ENCODE measurements at regions not wholly inside any gene's neighbourhood (a gene's known extent, or its start where the extent isn't known, plus 50 kb on each side); places are given as distances from the start of the nearest gene placed in this dataset.

DNA sequence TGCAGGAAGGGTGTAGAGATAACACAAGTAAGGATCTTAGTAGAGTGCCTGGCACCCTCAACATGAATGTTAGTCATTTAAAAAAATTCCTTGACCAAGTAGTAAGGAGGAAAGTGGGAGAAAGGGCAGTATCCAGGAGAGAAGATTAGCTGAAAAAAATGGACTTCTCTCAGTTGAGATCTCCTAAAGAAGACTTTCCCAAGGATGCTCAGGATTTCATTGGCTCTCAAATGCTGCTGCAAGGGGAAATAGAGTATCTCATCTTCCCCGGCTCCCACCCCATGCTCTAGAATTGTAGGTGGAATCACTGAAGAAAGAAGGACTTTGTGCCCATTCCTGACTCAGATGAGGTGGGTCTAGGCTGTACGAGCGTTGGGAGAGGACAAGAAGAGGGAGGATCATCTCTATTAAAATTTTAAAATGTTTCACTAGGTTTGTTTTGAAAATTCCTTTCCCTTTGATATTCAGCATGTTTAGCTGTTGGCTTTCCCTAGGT, 231.1 kb downstream of the MYCN start:
- no peak for DNase-seq (ENCODE audit: low read depth in 3 of 3)

DNA sequence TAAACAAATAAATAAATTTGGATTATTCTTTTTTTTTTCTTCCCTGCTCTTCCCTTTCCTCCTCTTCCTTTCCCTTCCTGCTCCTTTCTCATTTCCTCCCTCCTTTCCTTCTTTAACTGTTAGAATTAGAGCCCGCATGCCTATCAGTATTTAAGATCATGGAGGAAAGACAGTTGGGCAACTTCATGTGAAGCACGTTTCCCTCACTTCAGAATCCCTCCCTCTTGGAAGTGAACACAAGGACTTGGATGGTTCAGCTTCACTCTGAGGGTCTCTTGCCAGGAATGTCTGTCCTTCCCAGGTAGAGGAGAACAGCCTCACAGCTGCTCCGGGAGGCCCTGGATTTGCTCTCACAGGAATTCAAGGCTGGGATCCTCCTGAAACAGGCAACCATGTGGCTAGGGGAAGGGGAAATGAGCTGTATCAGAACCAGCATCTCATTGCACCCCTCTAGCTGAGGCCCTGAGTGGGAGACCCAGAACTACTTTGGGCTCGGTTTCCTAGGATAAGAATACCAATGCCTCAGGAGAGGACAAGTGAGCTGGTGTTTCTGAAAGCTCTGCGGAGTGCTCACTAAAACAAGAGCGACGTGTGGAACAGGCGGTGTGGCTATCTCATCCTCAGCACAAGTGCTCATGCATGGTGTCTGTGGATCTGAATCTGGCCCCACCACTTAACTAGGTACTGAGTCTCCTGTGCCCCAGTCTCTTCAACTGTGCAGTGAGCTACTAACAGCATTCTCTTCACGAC, 230.5 kb downstream of the MYCN start:
- no peak for DNase-seq (ENCODE audit: low read depth in 3 of 3)

- no peak for DNase-seq (ENCODE audit: low read depth in 3 of 3)
These were observed 229.1 kb downstream of the MYCN start for GRCh38 chr2:16169381-16169960.

DNA sequence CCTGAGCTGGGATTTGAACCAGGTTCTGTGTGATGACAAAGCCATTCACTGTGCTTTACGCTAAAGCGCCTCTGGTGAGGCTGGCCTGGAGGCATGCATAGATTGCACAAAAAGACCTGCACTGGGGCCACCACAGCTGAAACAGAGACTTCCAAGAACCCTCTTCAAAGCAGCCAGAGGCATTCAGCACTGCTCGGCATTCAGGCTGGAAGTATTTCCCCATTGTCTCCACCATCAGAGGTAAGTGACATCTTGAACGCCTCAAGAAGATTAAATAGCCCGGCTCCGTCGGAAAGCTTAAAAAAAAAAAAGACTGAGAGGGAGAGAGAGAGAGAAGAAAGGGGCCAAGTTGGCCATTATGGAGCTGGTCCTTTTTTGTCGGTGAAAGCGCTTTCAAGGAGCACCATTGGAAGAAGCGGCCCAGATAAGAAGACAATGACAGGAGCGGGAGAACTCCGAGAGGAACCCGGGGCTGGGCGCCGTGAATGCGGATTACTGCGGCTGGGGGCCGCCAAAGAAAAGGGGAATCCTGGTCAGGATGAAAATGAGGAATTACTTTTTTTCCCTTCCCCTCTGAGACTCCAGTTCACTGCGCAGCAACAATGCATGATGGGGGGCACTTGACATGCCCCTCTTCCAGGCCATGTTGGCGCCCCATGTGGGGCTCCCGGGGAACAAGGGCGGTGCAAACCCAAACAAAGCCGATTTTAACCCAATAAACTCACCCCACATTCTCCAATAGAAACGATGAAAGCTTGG, 228.3 kb downstream of the MYCN start:
- DNase-seq (ENCODE audit: low read depth in 3 of 3), result no peak

GRCh38 chr2:16167870-16168426, 227.6 kb downstream of the MYCN start:
- DNase-seq (ENCODE audit: low read depth in 3 of 3), result no peak

- no peak for DNase-seq (ENCODE audit: low read depth in 3 of 3)
These were observed 227.1 kb downstream of the MYCN start for GRCh38 chr2:16167451-16167861.

GRCh38 chr2:16166327-16166981, 226.1 kb downstream of the MYCN start:
- no peak for DNase-seq (ENCODE audit: low read depth in 3 of 3)

DNA sequence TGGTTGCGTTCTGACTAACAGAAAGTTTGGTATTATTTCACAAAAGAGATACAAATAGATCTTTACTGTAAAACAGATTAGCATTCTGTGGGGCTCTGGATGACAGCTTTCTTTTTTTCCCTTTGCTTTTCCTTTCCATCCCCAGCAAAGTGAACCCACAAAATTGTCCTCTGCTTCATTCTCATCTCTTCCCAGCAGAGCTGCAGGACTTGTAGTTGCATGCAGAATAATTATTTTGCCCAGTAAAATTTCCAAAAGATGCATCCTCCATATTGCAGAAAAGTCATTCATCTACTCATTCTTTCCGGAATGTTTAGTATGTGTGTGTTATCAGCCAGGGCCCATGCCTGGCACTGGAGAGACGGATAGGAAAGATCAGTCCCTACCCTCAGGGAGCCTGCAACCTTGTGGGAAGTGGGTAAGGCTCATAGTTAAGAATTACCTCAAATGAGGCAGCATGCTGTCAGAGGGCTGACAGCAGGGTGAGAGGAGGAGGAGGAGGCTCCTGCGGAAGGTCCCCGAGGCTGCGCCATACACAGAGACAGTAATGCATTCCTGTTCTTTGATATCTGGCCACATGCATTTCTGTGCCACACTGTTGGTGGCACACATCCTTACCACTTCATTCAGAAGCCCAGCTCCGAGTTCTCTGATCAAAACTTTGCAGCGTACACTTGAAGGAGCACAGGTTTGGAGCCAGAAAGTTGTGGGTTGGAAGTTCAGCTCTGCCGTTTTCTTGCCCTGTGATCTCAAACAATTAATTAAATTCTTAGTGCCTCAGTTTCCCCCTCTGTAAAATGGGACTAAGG, 225.4 kb downstream of the MYCN start:
- no peak for DNase-seq (ENCODE audit: low read depth in 3 of 3)

- no peak for DNase-seq (ENCODE audit: low read depth in 3 of 3)
These were observed 222.2 kb downstream of the MYCN start for GRCh38 chr2:16162491-16163040.

DNA sequence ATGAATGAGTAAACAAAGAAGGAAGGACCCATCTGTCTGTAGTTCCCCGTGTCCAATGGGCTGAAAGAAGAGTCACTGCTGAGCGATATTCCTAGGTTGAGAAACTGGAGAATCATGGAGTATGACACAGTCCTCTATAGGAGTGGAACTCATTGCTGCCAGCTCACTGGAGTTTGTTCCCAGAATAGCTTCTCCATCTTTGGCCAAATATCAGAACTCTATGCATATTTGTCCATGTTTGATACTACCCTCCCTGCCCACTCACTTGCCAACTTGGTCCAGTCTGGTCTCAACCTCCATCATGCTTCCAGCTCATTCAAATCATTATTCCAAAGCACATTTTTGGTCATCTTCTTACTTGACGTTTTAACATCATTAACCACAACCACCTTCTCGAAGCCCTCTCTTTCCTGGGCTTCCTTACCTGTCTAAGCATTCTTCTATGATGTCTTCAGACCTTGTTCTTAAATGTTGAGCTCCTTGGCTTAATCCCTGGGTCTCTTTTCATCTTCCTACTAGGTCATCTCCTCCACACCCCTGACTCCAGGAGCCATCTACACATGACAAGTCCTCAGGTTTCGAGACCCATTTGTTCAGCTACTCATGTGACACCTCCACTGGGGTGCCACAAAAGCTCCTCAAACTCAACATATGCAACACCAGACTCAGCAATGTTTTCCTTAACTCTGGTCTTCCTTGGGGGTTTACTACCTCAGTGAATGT, 221.6 kb downstream of the MYCN start:
- no peak for DNase-seq (ENCODE audit: low read depth in 3 of 3)

DNA sequence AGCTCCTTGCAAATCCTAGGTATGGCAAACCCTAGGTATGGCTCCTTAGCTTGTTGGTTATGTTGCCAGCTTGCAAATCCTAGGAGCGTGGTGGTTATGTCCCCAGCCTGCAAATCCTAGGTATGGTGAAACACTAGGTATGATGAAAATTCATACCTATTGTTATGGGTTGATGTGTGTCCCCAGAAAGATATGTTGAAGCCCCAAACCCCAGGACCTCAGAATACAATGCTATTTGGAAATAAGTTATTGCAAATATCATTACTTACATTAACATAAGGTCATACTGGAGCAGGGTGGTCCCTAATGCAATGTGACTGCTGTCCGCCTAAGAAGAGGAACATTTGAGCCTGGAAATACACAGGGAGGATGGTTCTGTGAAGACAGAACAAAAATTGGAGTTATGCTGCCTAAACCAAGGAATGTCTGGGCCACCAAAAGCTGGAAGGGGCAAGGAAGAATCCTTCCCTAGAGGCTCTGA, 220.8 kb downstream of the MYCN start:
- DNase-seq (ENCODE audit: low read depth in 3 of 3), result no peak

GRCh38 chr2:16160281-16161084, 220.1 kb downstream of the MYCN start:
- DNase-seq (ENCODE audit: low read depth in 3 of 3), result no peak

DNA sequence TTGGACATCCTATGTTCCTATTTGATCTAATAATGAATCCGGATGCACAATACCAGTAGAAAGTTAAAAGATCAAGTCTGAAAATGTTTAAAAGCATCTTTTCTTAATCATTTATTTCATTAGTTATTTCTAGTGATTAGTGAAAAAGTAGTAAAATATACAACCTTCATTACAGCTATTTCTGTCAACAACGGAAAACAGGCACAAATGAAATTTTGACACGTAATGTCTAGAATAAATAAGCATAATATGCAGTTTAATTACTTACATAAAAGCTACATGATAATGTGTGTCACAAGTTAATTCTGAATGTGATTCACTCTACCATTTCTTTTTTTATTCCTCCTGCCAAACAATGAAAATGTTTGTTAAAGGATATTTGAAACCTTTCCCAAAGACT, 216.1 kb downstream of the MYCN start:
- no peak for DNase-seq (ENCODE audit: low read depth in 3 of 3)

- DNase-seq (ENCODE audit: low read depth in 3 of 3), result no peak
These were observed 215.4 kb downstream of the MYCN start for GRCh38 chr2:16155766-16156165.

- no peak for DNase-seq (ENCODE audit: low read depth in 3 of 3)
These were observed 215.0 kb downstream of the MYCN start for GRCh38 chr2:16155366-16155765.

DNA sequence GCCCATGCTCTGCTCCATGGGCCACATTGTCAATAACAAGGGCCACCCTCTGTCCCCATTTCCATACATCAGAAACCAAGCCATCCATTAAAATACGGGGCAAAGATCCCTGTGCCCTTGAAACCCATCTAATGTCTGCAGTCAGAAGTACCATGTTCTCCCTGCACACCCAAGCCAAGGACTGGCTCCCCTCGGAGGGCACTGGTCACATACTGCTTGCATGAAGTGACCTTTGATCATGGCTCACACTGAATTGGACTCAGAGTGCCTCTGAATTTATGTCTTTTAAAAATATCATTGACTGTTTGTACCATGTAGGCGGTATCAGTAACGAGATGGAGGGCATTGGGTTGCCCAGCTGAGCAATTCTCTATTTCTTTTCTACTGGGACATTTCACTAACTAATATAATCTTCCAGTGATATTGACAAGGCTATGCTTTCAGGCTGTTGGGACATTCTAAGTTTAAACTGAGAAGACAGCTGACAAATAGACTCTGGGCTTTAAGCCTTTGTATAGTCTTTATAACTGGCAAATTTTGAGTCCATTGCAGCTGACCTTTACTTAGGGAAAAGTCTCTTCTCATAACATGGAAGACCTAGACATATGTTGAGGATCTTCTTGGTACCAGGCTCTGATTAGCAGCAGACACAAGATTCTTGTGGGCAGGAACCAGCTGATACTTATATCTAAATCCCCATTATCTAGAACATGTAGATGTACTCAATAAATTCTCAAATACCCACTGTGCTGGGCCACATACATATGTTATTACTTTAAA, 214.3 kb downstream of the MYCN start:
- DNase-seq (ENCODE audit: low read depth in 3 of 3), result no peak

DNA sequence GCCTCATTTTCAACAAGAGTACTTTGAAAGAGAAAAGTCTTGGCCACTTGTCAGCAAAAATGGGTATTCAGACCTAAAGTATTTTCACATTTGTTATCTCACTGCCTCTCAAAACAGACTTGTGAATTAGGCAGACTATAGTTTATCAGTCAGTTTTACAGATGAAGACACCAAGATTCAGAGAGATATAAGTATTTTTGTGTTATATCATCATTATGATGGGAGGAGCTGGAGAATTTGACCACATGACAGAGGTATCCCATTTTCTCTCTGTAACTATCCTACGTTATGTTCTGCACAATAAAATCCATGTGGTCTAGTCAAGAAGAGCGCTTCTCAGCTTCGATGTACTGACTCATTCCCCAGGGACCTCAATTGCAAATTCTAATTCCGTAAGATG, 213.7 kb downstream of the MYCN start:
- no peak for DNase-seq (ENCODE audit: low read depth in 3 of 3)

GRCh38 chr2:16153754-16154035, 213.3 kb downstream of the MYCN start:
- no peak for DNase-seq (ENCODE audit: low read depth in 3 of 3)
